Liver (tissue), 8 donors: ENCODE measurements at regions not wholly inside any gene's neighbourhood (a gene's known extent, or its start where the extent isn't known, plus 50 kb on each side); places are given as distances from the start of the nearest gene placed in this dataset.

Source experiments
- DNase-seq: peaks from one replicate; pipeline ENCODE4 v3.0.0-alpha.2; 2017; ENCODE audit warnings: low spot score
- H3K27ac ChIP-seq, 2 donors: one replicate each; pipeline ENCODE4 v1.7.0; 2013; ENCODE audit warnings: inconsistent platforms in 2 of 2, low read length in 2 of 2, control low read depth in 1 of 2, low read depth in 1 of 2, mild to moderate bottlenecking in 1 of 2
- H3K27me3 ChIP-seq, 4 donors: one replicate each; pipeline versions ENCODE4 v1.6.1 to v1.7.0; 2013; ENCODE audit warnings: low read length in 3 of 4, inconsistent platforms in 1 of 4, mild to moderate bottlenecking in 1 of 4, moderate library complexity in 1 of 4; ENCODE audit not compliant: control insufficient read depth in 4 of 4, insufficient read depth in 4 of 4
- H3K36me3 ChIP-seq, 4 donors: one replicate each; pipeline versions ENCODE4 v1.6.1 to v1.7.0; 2013; ENCODE audit warnings: low read length in 3 of 4, mild to moderate bottlenecking in 3 of 4, low read depth in 1 of 4, moderate library complexity in 1 of 4; ENCODE audit not compliant: control insufficient read depth in 4 of 4, insufficient read depth in 3 of 4
- H3K4me1 ChIP-seq, 4 donors: one replicate each; pipeline versions ENCODE4 v1.6.1 to v1.7.0; 2013; ENCODE audit warnings: low read length in 3 of 4, mild to moderate bottlenecking in 3 of 4, moderate library complexity in 1 of 4; ENCODE audit not compliant: control insufficient read depth in 4 of 4, insufficient read depth in 4 of 4
- H3K4me3 ChIP-seq, 3 donors: one replicate each; pipeline versions ENCODE4 v1.6.1 to v1.7.0; 2013; ENCODE audit warnings: low read length in 3 of 3, control low read depth in 1 of 3, low read depth in 1 of 3, mild to moderate bottlenecking in 1 of 3
- H3K9ac ChIP-seq, 2 donors: one replicate each; pipeline ENCODE4 v1.7.0; 2013; ENCODE audit warnings: low read length in 2 of 2, mild to moderate bottlenecking in 2 of 2, moderate library complexity in 2 of 2, control low read depth in 1 of 2, low read depth in 1 of 2
- H3K9me3 ChIP-seq, 4 donors: one replicate each; pipeline versions ENCODE4 v1.6.1 to v1.7.0; 2013; ENCODE audit warnings: low read length in 3 of 4; ENCODE audit not compliant: control insufficient read depth in 4 of 4
- ATF3 ChIP-seq: IDR thresholded peaks from 2 replicates; pipeline ENCODE4 v1.6.1; 2016; ENCODE audit warnings: antibody characterized with exemption
- CTCF ChIP-seq: fragments of 150-350 bp; IDR thresholded peaks from 2 replicates; pipeline ENCODE4 v1.5.1; 2017; ENCODE audit warnings: improper control_type of control experiment, low read depth, low read length; ENCODE audit not compliant: missing input control
- EGR1 ChIP-seq, 2 donors: IDR thresholded peaks; 2 replicates each; pipeline ENCODE4 v1.6.1; 2016 to 2018; ENCODE audit warnings: antibody characterized with exemption in 2 of 2, low read depth in 2 of 2
- FOXA1 ChIP-seq: IDR thresholded peaks from 2 replicates; pipeline ENCODE4 v1.6.1; 2016; ENCODE audit warnings: antibody characterized with exemption
- FOXA2 ChIP-seq: IDR thresholded peaks from 2 replicates; pipeline ENCODE4 v1.6.1; 2016; ENCODE audit warnings: antibody characterized with exemption
- GABPA ChIP-seq, 2 donors: IDR thresholded peaks in 1 of 2; conservative IDR thresholded peaks in 1 of 2; 2 replicates each; pipeline ENCODE4 v1.6.1; 2016; ENCODE audit warnings: antibody characterized with exemption in 2 of 2, mild to moderate bottlenecking in 1 of 2, moderate library complexity in 1 of 2
- HNF4A ChIP-seq, 2 donors: conservative IDR thresholded peaks; 2 replicates each; pipeline ENCODE4 v1.6.1; 2016; ENCODE audit warnings: antibody characterized with exemption in 2 of 2, mild to moderate bottlenecking in 2 of 2
- HNF4G ChIP-seq: IDR thresholded peaks from 2 replicates; pipeline ENCODE4 v1.6.1; 2016; ENCODE audit warnings: antibody characterized with exemption
- JUND ChIP-seq, 2 donors: IDR thresholded peaks; 2 replicates each; pipeline ENCODE4 v1.6.1; 2016; ENCODE audit warnings: antibody characterized with exemption in 2 of 2
- RAD21 ChIP-seq, 2 donors: IDR thresholded peaks; 2 replicates each; pipeline ENCODE4 v1.6.1; 2016; ENCODE audit warnings: antibody characterized with exemption in 2 of 2, mild to moderate bottlenecking in 2 of 2
- RXRA ChIP-seq, 2 donors: IDR thresholded peaks; 2 replicates each; pipeline ENCODE4 v1.6.1; 2017 to 2018; ENCODE audit warnings: antibody characterized with exemption in 2 of 2, mild to moderate bottlenecking in 1 of 2
- SP1 ChIP-seq: IDR thresholded peaks from 2 replicates; pipeline ENCODE4 v1.6.1; 2018; ENCODE audit warnings: antibody characterized with exemption, mild to moderate bottlenecking
- TAF1 ChIP-seq: conservative IDR thresholded peaks from 2 replicates; pipeline ENCODE4 v1.6.1; 2016; ENCODE audit warnings: antibody characterized with exemption, mild to moderate bottlenecking
- YY1 ChIP-seq: IDR thresholded peaks from 2 replicates; pipeline ENCODE4 v1.6.1; 2016; ENCODE audit warnings: antibody characterized with exemption, mild to moderate bottlenecking
- ZBTB33 ChIP-seq: IDR thresholded peaks from 2 replicates; pipeline ENCODE4 v1.6.1; 2016; ENCODE audit warnings: antibody characterized with exemption
- WGBS: extraction: QIAGEN DNeasy Blood & Tissue Kit; methylation state at CpG from one replicate; pipeline ENCODE4 v1.1.7; 2013; 5-methylcytosine and 5-hydroxymethylcytosine counted together
- donor health status: healthy.
- donor health status: healthy.
- donor health status: healthy.
- donor health status: healthy.
- donor health status: healthy.

- TF ChIP-seq HNF4A (conservative IDR thresholded peaks at IDR 0.05) (no peak), YY1 (no peak), FOXA2 (no peak)
Measured at GRCh38 chrX:142040906-142041305, 137.2 kb downstream of the MAGEC1 start (continued).

- Histone ChIP-seq H3K27ac (no peak overlapping the region), H3K9me3 (no peaks in the 10 kb centered on the region), H3K4me1 (no peaks in the 10 kb centered on the region), H3K36me3 (no peaks in the 10 kb centered on the region), H3K27me3 (no peaks in the 10 kb centered on the region), H3K9ac (no peak overlapping the region), H3K4me3 (no peak overlapping the region)
- no peak for DNase-seq
- no peak for TF ChIP-seq HNF4G
- no peak for TF ChIP-seq SP1
- no peak for TF ChIP-seq FOXA2
- no peak for TF ChIP-seq YY1
- no peak for TF ChIP-seq FOXA1
- no peak for TF ChIP-seq ZBTB33
- no peak for TF ChIP-seq EGR1 (IDR thresholded peaks at IDR 0.05; ENCODE audit: low read depth in 2 of 2)
Measured at GRCh38 chrX:142036116-142036515, 132.4 kb downstream of the MAGEC1 start.

GRCh38 chrX:142005532-142005931 lies 101.8 kb downstream of the MAGEC1 start:
- H3K9ac ChIP-seq, result no peak overlapping the region
- H3K9me3 ChIP-seq, result no peaks in the 10 kb centered on the region
- 75% methylated on average over 1 of the region's 1 CpG for WGBS
- TF ChIP-seq JUND (IDR thresholded peaks at IDR 0.05), result no peak
- TF ChIP-seq CTCF, result no peak
- no peak for TF ChIP-seq ATF3
- no peak for TF ChIP-seq HNF4A (conservative IDR thresholded peaks at IDR 0.05)
- TF ChIP-seq FOXA1, result no peak
- no peak for TF ChIP-seq TAF1
- no peak for TF ChIP-seq SP1
- TF ChIP-seq RXRA (IDR thresholded peaks at IDR 0.05), result no peak
- TF ChIP-seq YY1, result no peak
- TF ChIP-seq GABPA (IDR thresholded peaks at IDR 0.05 in 1 of 2, conservative IDR thresholded peaks at IDR 0.05 in 1 of 2), result no peak
- TF ChIP-seq RAD21 (IDR thresholded peaks at IDR 0.05), result no peak
- no peak overlapping the region for H3K27ac ChIP-seq
- DNase-seq, result no peak
- H3K4me1 ChIP-seq, result no peaks in the 10 kb centered on the region
- H3K36me3 ChIP-seq, result no peaks in the 10 kb centered on the region
- no peaks in the 10 kb centered on the region for H3K27me3 ChIP-seq
- H3K4me3 ChIP-seq, result no peak overlapping the region
